Uterus (tissue), 3 donors: ENCODE measurements at regions not wholly inside any gene's neighbourhood (a gene's known extent, or its start where the extent isn't known, plus 50 kb on each side); places are given as distances from the start of the nearest gene placed in this dataset.

ENCODE experiments used
- DNase-seq, 2 donors: peaks; one replicate each; pipeline ENCODE4 v3.0.0-alpha.2; 2019 to 2020
- H3K27ac ChIP-seq, 2 donors: fragments of 200-600 bp; sonication (generic); 1 replicate in 1 of 2; 2 replicates in 1 of 2; pipeline ENCODE4 v1.5.1; 2016 to 2018
- H3K27me3 ChIP-seq, 2 donors: fragments of 200-600 bp; sonication (generic); one replicate each; pipeline ENCODE4 v1.5.1; 2018 to 2019; ENCODE audit warnings: control low read depth in 1 of 2
- H3K36me3 ChIP-seq, 2 donors: fragments of 200-600 bp; sonication (generic); one replicate each; pipeline ENCODE4 v1.5.1; 2019; ENCODE audit warnings: control low read depth in 1 of 2
- H3K4me1 ChIP-seq, 2 donors: fragments of 200-600 bp; sonication (generic); one replicate each; pipeline ENCODE4 v1.5.1; 2018 to 2019; ENCODE audit warnings: control low read depth in 1 of 2
- H3K4me3 ChIP-seq, 2 donors: fragments of 200-600 bp; sonication (generic); 1 replicate in 1 of 2; 2 replicates in 1 of 2; pipeline ENCODE4 v1.5.1; 2018 to 2019; ENCODE audit warnings: mild to moderate bottlenecking in 1 of 2
- H3K9me3 ChIP-seq, 2 donors: fragments of 200-600 bp; sonication (generic); one replicate each; pipeline ENCODE4 v1.5.1; 2019; ENCODE audit warnings: control low read depth in 1 of 2
- POLR2A ChIP-seq, 2 donors: fragments of 450-650 bp; IDR thresholded peaks; one replicate each; pipeline ENCODE4 v1.6.1; 2016; ENCODE audit warnings: antibody characterized with exemption in 2 of 2, mild to moderate bottlenecking in 1 of 2, moderate library complexity in 1 of 2
- intact Hi-C: fragments of 100-400 bp; cut with DNase I; formaldehyde crosslinking; loops from one replicate; pipeline ENCODE4 v1.15.1; 2023; ENCODE audit warnings: low total_unique reads
- TF ChIP-seq, protein P1 (sequence below), 4 experiments: fragments of 200-600 bp in 2 of 4; fragments of 450-650 bp in 2 of 4; sonication (generic) in 2 of 4; IDR thresholded peaks; one replicate each; pipeline ENCODE4 v1.5.1; 2016 to 2019; ENCODE audit warnings: antibody characterized with exemption in 4 of 4, mild to moderate bottlenecking in 2 of 4, moderate library complexity in 1 of 4
- donor health status: DM: yes; HTN: yes; CAD: no.

- no peaks in the 10 kb centered on the region for H3K9me3 ChIP-seq
- no peaks in the 10 kb centered on the region for H3K27me3 ChIP-seq
- no peak overlapping the region for H3K27ac ChIP-seq
- H3K4me1 ChIP-seq, result no peaks in the 10 kb centered on the region
- no peaks in the 10 kb centered on the region for H3K36me3 ChIP-seq
- H3K4me3 ChIP-seq, result no peak overlapping the region
- DNase-seq, result no peak
- intact Hi-C loops, result no loop called here
- TF ChIP-seq POLR2A (IDR thresholded peaks at IDR 0.05), result no peak
- TF ChIP-seq, protein P1, sequence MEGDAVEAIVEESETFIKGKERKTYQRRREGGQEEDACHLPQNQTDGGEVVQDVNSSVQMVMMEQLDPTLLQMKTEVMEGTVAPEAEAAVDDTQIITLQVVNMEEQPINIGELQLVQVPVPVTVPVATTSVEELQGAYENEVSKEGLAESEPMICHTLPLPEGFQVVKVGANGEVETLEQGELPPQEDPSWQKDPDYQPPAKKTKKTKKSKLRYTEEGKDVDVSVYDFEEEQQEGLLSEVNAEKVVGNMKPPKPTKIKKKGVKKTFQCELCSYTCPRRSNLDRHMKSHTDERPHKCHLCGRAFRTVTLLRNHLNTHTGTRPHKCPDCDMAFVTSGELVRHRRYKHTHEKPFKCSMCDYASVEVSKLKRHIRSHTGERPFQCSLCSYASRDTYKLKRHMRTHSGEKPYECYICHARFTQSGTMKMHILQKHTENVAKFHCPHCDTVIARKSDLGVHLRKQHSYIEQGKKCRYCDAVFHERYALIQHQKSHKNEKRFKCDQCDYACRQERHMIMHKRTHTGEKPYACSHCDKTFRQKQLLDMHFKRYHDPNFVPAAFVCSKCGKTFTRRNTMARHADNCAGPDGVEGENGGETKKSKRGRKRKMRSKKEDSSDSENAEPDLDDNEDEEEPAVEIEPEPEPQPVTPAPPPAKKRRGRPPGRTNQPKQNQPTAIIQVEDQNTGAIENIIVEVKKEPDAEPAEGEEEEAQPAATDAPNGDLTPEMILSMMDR (IDR thresholded peaks at IDR 0.05), result no peak
Measured at GRCh38 chr13:34506796-34507195, 435.3 kb upstream of the NBEA start.

- no peak overlapping the region for H3K4me3 ChIP-seq
- no peaks in the 10 kb centered on the region for H3K4me1 ChIP-seq
- TF ChIP-seq POLR2A (IDR thresholded peaks at IDR 0.05), result no peak
- TF ChIP-seq, protein P1 (IDR thresholded peaks at IDR 0.05), result no peak
- no peaks in the 10 kb centered on the region for H3K9me3 ChIP-seq
- no peak overlapping the region for H3K27ac ChIP-seq
- intact Hi-C loops, result no loop called here
- no peak for DNase-seq
- H3K36me3 ChIP-seq, result no peaks in the 10 kb centered on the region
- H3K27me3 ChIP-seq, result no peaks in the 10 kb centered on the region
Measured at GRCh38 chr13:34507630-34508029, 434.4 kb upstream of the NBEA start.

- H3K27ac ChIP-seq, result no peak overlapping the region
- intact Hi-C loops, result no loop called here
- no peaks in the 10 kb centered on the region for H3K9me3 ChIP-seq
- H3K27me3 ChIP-seq, result no peaks in the 10 kb centered on the region
- H3K4me1 ChIP-seq, result no peaks in the 10 kb centered on the region
- no peak overlapping the region for H3K4me3 ChIP-seq
- no peak for DNase-seq
- TF ChIP-seq, protein P1 (IDR thresholded peaks at IDR 0.05), result no peak
- TF ChIP-seq POLR2A (IDR thresholded peaks at IDR 0.05), result no peak
- H3K36me3 ChIP-seq, result no peaks in the 10 kb centered on the region
Measured at GRCh38 chr13:34512817-34513216, 429.3 kb upstream of the NBEA start.

DNA sequence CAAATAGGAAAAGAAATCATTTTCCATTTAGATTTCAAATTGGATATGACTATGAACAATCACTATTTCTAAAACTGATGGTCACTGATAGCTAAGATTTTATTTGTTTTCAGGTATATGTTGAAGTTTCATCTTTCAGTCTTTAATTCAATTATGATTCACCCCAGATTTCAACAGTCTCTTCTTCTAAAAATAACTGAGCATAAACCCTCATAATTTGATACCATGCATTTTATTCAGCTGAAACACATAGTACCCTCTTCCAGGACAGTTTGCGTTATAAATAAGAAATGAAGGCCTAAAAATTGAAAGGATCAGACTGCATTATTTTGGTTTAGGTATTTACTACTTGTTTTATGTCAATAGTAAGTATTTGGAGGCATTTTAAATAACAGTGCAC lies 428.5 kb upstream of the NBEA start:
- no peak for DNase-seq
- intact Hi-C loops, result no loop called here
- no peak overlapping the region for H3K4me3 ChIP-seq
- H3K9me3 ChIP-seq, result no peaks in the 10 kb centered on the region
- TF ChIP-seq POLR2A (IDR thresholded peaks at IDR 0.05), result no peak
- TF ChIP-seq, protein P1 (IDR thresholded peaks at IDR 0.05), result no peak
- H3K4me1 ChIP-seq, result no peaks in the 10 kb centered on the region
- no peaks in the 10 kb centered on the region for H3K27me3 ChIP-seq
- H3K36me3 ChIP-seq, result no peaks in the 10 kb centered on the region
- no peak overlapping the region for H3K27ac ChIP-seq

- no peak overlapping the region for H3K27ac ChIP-seq
- no peaks in the 10 kb centered on the region for H3K4me1 ChIP-seq
- DNase-seq, result no peak
- no peak overlapping the region for H3K4me3 ChIP-seq
- intact Hi-C loops, result no loop called here
- H3K9me3 ChIP-seq, result no peaks in the 10 kb centered on the region
- H3K36me3 ChIP-seq, result no peaks in the 10 kb centered on the region
- no peak for TF ChIP-seq POLR2A (IDR thresholded peaks at IDR 0.05)
- TF ChIP-seq, protein P1 (IDR thresholded peaks at IDR 0.05), result no peak
- no peaks in the 10 kb centered on the region for H3K27me3 ChIP-seq
Measured at GRCh38 chr13:34515201-34515600, 426.9 kb upstream of the NBEA start.
